Esophagus squamous epithelium (tissue), 4 donors: ENCODE measurements at regions not wholly inside any gene's neighbourhood (a gene's known extent, or its start where the extent isn't known, plus 50 kb on each side); places are given as distances from the start of the nearest gene placed in this dataset.

ENCODE experiments used
- POLR2A ChIP-seq, 4 donors: fragments of 450-650 bp; IDR thresholded peaks; one replicate each; pipeline ENCODE4 v1.6.1; 2017; ENCODE audit warnings: antibody characterized with exemption in 4 of 4, mild to moderate bottlenecking in 4 of 4, moderate library complexity in 3 of 4
- TF ChIP-seq, protein P1 (sequence below), 6 experiments: fragments of 450-650 bp in 4 of 6; fragments of 200-600 bp in 2 of 6; sonication (generic) in 2 of 6; IDR thresholded peaks; one replicate each; pipeline ENCODE4 v1.5.1; 2016 to 2019; ENCODE audit warnings: antibody characterized with exemption in 6 of 6, mild to moderate bottlenecking in 4 of 6, moderate library complexity in 4 of 6

DNA sequence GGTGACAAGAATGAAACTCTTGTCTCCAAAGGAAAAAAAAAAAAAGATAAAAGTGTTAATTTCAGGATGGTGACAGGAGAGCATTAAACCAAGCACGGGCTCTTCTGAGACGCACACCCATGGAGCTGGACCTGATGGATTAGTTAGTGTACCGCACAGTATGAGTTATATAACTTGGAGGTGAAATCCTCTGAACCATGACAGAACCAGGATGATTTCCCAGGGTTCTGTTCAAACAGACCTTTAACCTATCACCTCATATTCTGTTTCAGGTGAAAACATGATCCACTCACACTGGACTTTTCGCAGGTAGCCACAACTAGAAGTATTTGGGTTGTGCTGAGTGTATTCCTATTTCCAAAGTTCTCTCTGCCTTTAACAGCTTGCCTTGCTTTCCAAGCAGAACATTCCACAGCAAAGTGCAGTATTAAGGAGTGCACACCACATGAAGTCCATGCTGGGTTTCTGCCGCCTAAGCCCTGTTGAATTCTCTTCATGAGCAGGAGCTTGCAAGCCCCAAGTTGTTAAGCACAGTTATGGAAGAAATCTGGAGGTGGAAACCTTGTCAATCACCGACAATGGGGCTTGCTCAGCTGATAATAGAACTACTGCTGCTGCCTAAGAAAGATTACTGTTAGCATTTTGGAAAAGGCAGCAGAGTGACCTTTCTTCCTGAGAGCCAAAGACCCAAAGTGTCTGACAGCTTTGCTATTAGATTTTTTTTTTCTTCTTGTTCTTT, 461.7 kb downstream of the TLE1 start:
- TF ChIP-seq, protein P1, sequence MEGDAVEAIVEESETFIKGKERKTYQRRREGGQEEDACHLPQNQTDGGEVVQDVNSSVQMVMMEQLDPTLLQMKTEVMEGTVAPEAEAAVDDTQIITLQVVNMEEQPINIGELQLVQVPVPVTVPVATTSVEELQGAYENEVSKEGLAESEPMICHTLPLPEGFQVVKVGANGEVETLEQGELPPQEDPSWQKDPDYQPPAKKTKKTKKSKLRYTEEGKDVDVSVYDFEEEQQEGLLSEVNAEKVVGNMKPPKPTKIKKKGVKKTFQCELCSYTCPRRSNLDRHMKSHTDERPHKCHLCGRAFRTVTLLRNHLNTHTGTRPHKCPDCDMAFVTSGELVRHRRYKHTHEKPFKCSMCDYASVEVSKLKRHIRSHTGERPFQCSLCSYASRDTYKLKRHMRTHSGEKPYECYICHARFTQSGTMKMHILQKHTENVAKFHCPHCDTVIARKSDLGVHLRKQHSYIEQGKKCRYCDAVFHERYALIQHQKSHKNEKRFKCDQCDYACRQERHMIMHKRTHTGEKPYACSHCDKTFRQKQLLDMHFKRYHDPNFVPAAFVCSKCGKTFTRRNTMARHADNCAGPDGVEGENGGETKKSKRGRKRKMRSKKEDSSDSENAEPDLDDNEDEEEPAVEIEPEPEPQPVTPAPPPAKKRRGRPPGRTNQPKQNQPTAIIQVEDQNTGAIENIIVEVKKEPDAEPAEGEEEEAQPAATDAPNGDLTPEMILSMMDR (IDR thresholded peaks at IDR 0.05) = no peak
- no peak for TF ChIP-seq POLR2A (IDR thresholded peaks at IDR 0.05)
